LNCaP clone FGC (cell line): ENCODE measurements at regions not wholly inside any gene's neighbourhood (a gene's known extent, or its start where the extent isn't known, plus 50 kb on each side); places are given as distances from the start of the nearest gene placed in this dataset.
"Not testable (repeated sequence)": the region's sequence is repeated elsewhere in the genome, so short reads cannot be mapped to it uniquely, and the experiment has no call there.

Experiments used
- DNase-seq: peaks from one replicate; pipeline ENCODE4 v3.0.0-alpha.2; 2011; ENCODE audit warnings: low read depth
- H3K4me3 ChIP-seq: 2 replicates; pipeline ENCODE4 v1.5.1; 2011; ENCODE audit warnings: mild to moderate bottlenecking, low read depth, low read length, control low read depth
- CTCF ChIP-seq: IDR thresholded peaks from 2 replicates; pipeline ENCODE4 v1.5.1; 2012; ENCODE audit warnings: mild to moderate bottlenecking; ENCODE audit not compliant: control insufficient read depth, insufficient read depth; ENCODE audit errors: extremely low read depth

GRCh38 chr1:181314959-181315358 is 168.4 kb upstream of the CACNA1E start:
- DNase-seq: no peak

GRCh38 chr1:181317261-181317930 is 165.9 kb upstream of the CACNA1E start:
- TF ChIP-seq CTCF: no peak
- no peak overlapping the region for H3K4me3 ChIP-seq
- no peak for DNase-seq

More at GRCh38 chr1:181314959-181315358, 168.4 kb upstream of the CACNA1E start:
- no peak overlapping the region for H3K4me3 ChIP-seq
- TF ChIP-seq CTCF: no peak

GRCh38 chr1:181318022-181318857 is 165.1 kb upstream of the CACNA1E start:
- TF ChIP-seq CTCF: no peak
- DNase-seq: no peak
- no peak overlapping the region for H3K4me3 ChIP-seq

GRCh38 chr1:181318858-181319235 is 164.5 kb upstream of the CACNA1E start:
- no peak overlapping the region for H3K4me3 ChIP-seq
- TF ChIP-seq CTCF: no peak
- DNase-seq: no peak

GRCh38 chr1:181319907-181320306 is 163.4 kb upstream of the CACNA1E start:
- no peak for DNase-seq
- H3K4me3 ChIP-seq: no peak overlapping the region
- TF ChIP-seq CTCF: no peak

- H3K4me3 ChIP-seq: no peak overlapping the region
- DNase-seq: no peak
- no peak for TF ChIP-seq CTCF
Observed at GRCh38 chr1:181324797-181325616, 158.3 kb upstream of the CACNA1E start.

- not testable (repeated sequence) for DNase-seq, H3K4me3 ChIP-seq
Observed at GRCh38 chr1:181325765-181326164, 157.6 kb upstream of the CACNA1E start.
